ENCODE measurements at regions not wholly inside any gene's neighbourhood (a gene's known extent, or its start where the extent isn't known, plus 50 kb on each side); places are given as distances from the start of the nearest gene placed in this dataset.
A peak's percentile ranks its signal among the peaks of the same experiment; 100 is the strongest.

DNA sequence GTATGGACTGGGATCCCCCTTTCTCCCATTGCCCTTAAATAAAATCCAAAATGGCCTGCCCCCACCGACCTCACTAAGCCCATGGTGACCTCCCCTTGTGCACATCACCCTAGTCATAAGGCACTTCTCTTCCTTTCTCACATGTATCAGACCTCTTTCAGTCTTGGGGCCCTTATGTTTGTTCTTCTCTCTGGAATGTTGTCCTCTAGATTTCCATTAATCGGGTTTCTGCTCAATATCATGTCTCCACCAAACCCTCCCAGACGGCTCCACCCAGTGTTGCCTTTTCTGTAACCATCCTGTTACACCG lies 196.3 kb downstream of the ERCC6L2 start:
- H3K36me3 ChIP-seq (ENCODE audit: insufficient read depth), result no peaks in the 10 kb centered on the region
- no peaks in the 10 kb centered on the region; the same call in 1 of the 2 replicates for H3K4me1 ChIP-seq (ENCODE audit: insufficient read depth)
- H3K27me3 ChIP-seq (ENCODE audit: insufficient read depth), result no peaks in the 10 kb centered on the region
- DNase-seq (ENCODE audit: low spot score) (no peak), ATAC-seq (no peak)
- H3K4me2 ChIP-seq, result no peak overlapping the region
- no peaks in the 10 kb centered on the region for H3K9me2 ChIP-seq (ENCODE audit: insufficient read depth)
- no peaks in the 10 kb centered on the region for H3F3A ChIP-seq (replicated peaks; ENCODE audit: low read depth)
- H4K20me1 ChIP-seq (replicated peaks; ENCODE audit: insufficient read depth), result no peaks in the 10 kb centered on the region
- no peaks in the 10 kb centered on the region for H3K79me2 ChIP-seq (replicated peaks; ENCODE audit: insufficient read depth)
- no peak overlapping the region for H3K4me3 ChIP-seq
- TF ChIP-seq CREB1 (CRISPR knock-in tag; IDR thresholded peaks at IDR 0.05; ENCODE audit: low read depth) (no peak), EZH2 (IDR thresholded peaks at IDR 0.05; ENCODE audit: low read depth, unreplicated experiment) (no peak), ZNF331 (CRISPR knock-in tag; IDR thresholded peaks at IDR 0.05; ENCODE audit: low read depth) (no peak)
- TF ChIP-seq, protein P1, sequence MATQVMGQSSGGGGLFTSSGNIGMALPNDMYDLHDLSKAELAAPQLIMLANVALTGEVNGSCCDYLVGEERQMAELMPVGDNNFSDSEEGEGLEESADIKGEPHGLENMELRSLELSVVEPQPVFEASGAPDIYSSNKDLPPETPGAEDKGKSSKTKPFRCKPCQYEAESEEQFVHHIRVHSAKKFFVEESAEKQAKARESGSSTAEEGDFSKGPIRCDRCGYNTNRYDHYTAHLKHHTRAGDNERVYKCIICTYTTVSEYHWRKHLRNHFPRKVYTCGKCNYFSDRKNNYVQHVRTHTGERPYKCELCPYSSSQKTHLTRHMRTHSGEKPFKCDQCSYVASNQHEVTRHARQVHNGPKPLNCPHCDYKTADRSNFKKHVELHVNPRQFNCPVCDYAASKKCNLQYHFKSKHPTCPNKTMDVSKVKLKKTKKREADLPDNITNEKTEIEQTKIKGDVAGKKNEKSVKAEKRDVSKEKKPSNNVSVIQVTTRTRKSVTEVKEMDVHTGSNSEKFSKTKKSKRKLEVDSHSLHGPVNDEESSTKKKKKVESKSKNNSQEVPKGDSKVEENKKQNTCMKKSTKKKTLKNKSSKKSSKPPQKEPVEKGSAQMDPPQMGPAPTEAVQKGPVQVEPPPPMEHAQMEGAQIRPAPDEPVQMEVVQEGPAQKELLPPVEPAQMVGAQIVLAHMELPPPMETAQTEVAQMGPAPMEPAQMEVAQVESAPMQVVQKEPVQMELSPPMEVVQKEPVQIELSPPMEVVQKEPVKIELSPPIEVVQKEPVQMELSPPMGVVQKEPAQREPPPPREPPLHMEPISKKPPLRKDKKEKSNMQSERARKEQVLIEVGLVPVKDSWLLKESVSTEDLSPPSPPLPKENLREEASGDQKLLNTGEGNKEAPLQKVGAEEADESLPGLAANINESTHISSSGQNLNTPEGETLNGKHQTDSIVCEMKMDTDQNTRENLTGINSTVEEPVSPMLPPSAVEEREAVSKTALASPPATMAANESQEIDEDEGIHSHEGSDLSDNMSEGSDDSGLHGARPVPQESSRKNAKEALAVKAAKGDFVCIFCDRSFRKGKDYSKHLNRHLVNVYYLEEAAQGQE (IDR thresholded peaks at IDR 0.05; ENCODE audit: unreplicated experiment), result no peak
- TF ChIP-seq, protein P2, sequence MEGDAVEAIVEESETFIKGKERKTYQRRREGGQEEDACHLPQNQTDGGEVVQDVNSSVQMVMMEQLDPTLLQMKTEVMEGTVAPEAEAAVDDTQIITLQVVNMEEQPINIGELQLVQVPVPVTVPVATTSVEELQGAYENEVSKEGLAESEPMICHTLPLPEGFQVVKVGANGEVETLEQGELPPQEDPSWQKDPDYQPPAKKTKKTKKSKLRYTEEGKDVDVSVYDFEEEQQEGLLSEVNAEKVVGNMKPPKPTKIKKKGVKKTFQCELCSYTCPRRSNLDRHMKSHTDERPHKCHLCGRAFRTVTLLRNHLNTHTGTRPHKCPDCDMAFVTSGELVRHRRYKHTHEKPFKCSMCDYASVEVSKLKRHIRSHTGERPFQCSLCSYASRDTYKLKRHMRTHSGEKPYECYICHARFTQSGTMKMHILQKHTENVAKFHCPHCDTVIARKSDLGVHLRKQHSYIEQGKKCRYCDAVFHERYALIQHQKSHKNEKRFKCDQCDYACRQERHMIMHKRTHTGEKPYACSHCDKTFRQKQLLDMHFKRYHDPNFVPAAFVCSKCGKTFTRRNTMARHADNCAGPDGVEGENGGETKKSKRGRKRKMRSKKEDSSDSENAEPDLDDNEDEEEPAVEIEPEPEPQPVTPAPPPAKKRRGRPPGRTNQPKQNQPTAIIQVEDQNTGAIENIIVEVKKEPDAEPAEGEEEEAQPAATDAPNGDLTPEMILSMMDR (conservative IDR thresholded peaks at IDR 0.05; ENCODE audit: low read depth in 2 of 2), result peak in 1 of 2 experiments; percentile 8; a peak in 1 of 4 replicates
- no peak overlapping the region for H3K27ac ChIP-seq (ENCODE audit: low read depth)
- Mint-ChIP-seq H3K27ac (no peak overlapping the region; the same call in 1 of the 2 replicates), H3K9me3 (no peaks in the 10 kb centered on the region), H3K36me3 (ENCODE audit: low read depth) (no peaks in the 10 kb centered on the region), H3K4me3 (no peak overlapping the region; the same call in 2 of the 3 replicates), H3K4me1 (peaks cover 8% of the 10 kb centered on the region; the same call in 2 of the 3 replicates), H3K27me3 (ENCODE audit: insufficient read depth, low read depth, poor library complexity) (no peaks in the 10 kb centered on the region)
- 0 out of 2 replicates have a peak overlapping the region, but pooled peaks have one; percentile 56 for H2AFZ ChIP-seq

DNA sequence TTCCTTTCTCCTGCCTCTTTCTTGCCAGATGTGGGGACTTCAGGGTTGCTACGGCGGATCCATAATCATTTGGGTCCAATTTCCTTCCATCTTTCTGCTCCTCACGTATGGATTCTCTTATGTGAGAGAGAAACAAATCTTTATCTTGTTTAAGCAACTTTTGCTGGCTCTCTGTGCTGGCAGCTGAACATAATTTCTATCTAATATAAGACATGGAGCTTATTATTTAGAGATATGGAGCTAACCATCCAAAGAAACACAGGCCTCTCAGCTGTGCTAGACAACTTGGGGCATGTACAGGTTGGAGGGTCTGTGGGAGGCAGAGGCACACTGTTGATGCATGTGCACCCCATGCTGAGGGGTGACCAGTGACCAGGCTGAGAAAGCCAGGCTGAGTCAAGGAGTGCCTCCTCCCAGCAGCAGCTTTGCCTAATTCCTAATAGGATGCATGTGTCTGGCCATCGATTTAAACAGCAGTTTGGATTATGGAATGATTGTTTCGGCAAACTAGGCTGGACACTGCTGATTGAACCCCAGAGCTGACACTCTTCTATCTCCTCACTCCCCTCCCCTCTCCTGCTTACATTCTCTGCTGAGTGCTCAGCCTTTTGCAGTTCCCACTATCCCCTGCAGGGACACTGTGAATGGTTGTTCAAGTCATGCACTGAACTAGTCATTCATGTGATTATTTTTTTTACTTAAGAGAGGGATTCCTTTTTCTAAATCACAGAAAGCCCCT lies 195.8 kb downstream of the ERCC6L2 start:
- Histone ChIP-seq H3K9me2 (ENCODE audit: insufficient read depth) (no peaks in the 10 kb centered on the region), H3K79me2 (replicated peaks; ENCODE audit: insufficient read depth) (no peaks in the 10 kb centered on the region), H3K27ac (ENCODE audit: low read depth) (no peak overlapping the region), H2AFZ (peak overlapping the region; percentile 24; the same call in 1 of the 2 replicates), H3F3A (replicated peaks; ENCODE audit: low read depth) (no peaks in the 10 kb centered on the region), H3K4me2 (no peak overlapping the region), H3K4me3 (no peak overlapping the region), H3K36me3 (ENCODE audit: insufficient read depth) (no peaks in the 10 kb centered on the region), H3K27me3 (ENCODE audit: insufficient read depth) (no peaks in the 10 kb centered on the region), H4K20me1 (replicated peaks; ENCODE audit: insufficient read depth) (no peaks in the 10 kb centered on the region), H3K4me1 (ENCODE audit: insufficient read depth) (no peaks in the 10 kb centered on the region; the same call in 1 of the 2 replicates)
- no peak for TF ChIP-seq CREB1 (CRISPR knock-in tag; IDR thresholded peaks at IDR 0.05; ENCODE audit: low read depth)
- TF ChIP-seq, protein P2 (conservative IDR thresholded peaks at IDR 0.05; ENCODE audit: low read depth in 2 of 2), result peak; percentile 43 to 62
- TF ChIP-seq, protein P1 (IDR thresholded peaks at IDR 0.05; ENCODE audit: unreplicated experiment), result no peak
- Mint-ChIP-seq H3K4me3 (no peak overlapping the region), H3K27ac (no peak overlapping the region), H3K9me3 (no peaks in the 10 kb centered on the region), H3K36me3 (ENCODE audit: low read depth) (no peaks in the 10 kb centered on the region), H3K27me3 (ENCODE audit: insufficient read depth, low read depth, poor library complexity) (peaks cover 1% of the 10 kb centered on the region), H3K4me1 (peaks cover 8% of the 10 kb centered on the region; the same call in 2 of the 3 replicates)
- peak; percentile 97 for ATAC-seq
- DNase-seq (ENCODE audit: low spot score), result peak; percentile 71
